Endodermal cell (in vitro differentiated cells): ENCODE measurements at regions not wholly inside any gene's neighbourhood (a gene's known extent, or its start where the extent isn't known, plus 50 kb on each side); places are given as distances from the start of the nearest gene placed in this dataset.

Source experiments
- DNase-seq: peaks from one replicate; pipeline ENCODE4 v3.0.0-alpha.2; 2017
- H3K27ac ChIP-seq: 2 replicates; pipeline ENCODE4 v1.5.1; 2013; ENCODE audit warnings: mild to moderate bottlenecking, low read depth, low read length, moderate library complexity
- H3K27me3 ChIP-seq: 2 replicates; pipeline ENCODE4 v1.6.1; 2013; ENCODE audit warnings: mild to moderate bottlenecking, low read length, moderate library complexity; ENCODE audit not compliant: insufficient read depth, control insufficient read depth, poor library complexity, severe bottlenecking
- H3K36me3 ChIP-seq: 2 replicates; pipeline ENCODE4 v1.7.0; 2013; ENCODE audit warnings: mild to moderate bottlenecking, low read length, moderate library complexity; ENCODE audit not compliant: control insufficient read depth, insufficient read depth
- H3K4me1 ChIP-seq: one replicate; pipeline ENCODE4 v1.7.0; 2013; ENCODE audit warnings: low read length; ENCODE audit not compliant: control insufficient read depth, insufficient read depth
- H3K4me3 ChIP-seq: 2 replicates; pipeline ENCODE4 v1.5.1; 2013; ENCODE audit warnings: mild to moderate bottlenecking, low read length, moderate library complexity
- H3K9ac ChIP-seq: 2 replicates; pipeline ENCODE4 v1.6.1; 2013; ENCODE audit warnings: mild to moderate bottlenecking, low read length, moderate library complexity; ENCODE audit not compliant: poor library complexity, severe bottlenecking; ENCODE audit errors: extremely low read depth
- H3K9me3 ChIP-seq: 2 replicates; pipeline ENCODE4 v1.6.1; 2013; ENCODE audit warnings: mild to moderate bottlenecking, low read length, moderate library complexity; ENCODE audit not compliant: control insufficient read depth
- H3K27ac Mint-ChIP-seq: 2 replicates; pipeline ENCODE4 v1.8.0; 2020; ENCODE audit warnings: mixed read lengths
- H3K27me3 Mint-ChIP-seq: 2 replicates; pipeline ENCODE4 v1.8.0; 2021; ENCODE audit warnings: mild to moderate bottlenecking, mixed read lengths; ENCODE audit not compliant: insufficient read depth
- H3K36me3 Mint-ChIP-seq: 2 replicates; pipeline ENCODE4 v1.8.0; 2020; ENCODE audit warnings: low read depth, mixed read lengths
- H3K4me1 Mint-ChIP-seq: 2 replicates; pipeline ENCODE4 v1.8.0; 2020; ENCODE audit warnings: mixed read lengths
- H3K4me3 Mint-ChIP-seq: 2 replicates; pipeline ENCODE4 v1.8.0; 2020; ENCODE audit warnings: mild to moderate bottlenecking, moderate library complexity, mixed read lengths
- H3K9me3 Mint-ChIP-seq: 2 replicates; pipeline ENCODE4 v1.8.0; 2020; ENCODE audit warnings: mild to moderate bottlenecking, mixed read lengths
- WGBS, 2 experiments: methylation state at CpG; one replicate each; pipeline versions ENCODE4 v1.1.5 to v1.1.7; 2013; ENCODE audit warnings: missing lambda C conversion rate in 2 of 2, mixed read lengths in 1 of 2; ENCODE audit not compliant: insufficient coverage in 1 of 2, insufficient read length in 1 of 2; 5-methylcytosine and 5-hydroxymethylcytosine counted together
- TF ChIP-seq, protein P1 (sequence below): fragments of 200-600 bp; sonication (generic); conservative IDR thresholded peaks from 2 replicates; pipeline ENCODE4 v1.5.0; 2021; ENCODE audit warnings: antibody characterized with exemption, mild to moderate bottlenecking

DNA sequence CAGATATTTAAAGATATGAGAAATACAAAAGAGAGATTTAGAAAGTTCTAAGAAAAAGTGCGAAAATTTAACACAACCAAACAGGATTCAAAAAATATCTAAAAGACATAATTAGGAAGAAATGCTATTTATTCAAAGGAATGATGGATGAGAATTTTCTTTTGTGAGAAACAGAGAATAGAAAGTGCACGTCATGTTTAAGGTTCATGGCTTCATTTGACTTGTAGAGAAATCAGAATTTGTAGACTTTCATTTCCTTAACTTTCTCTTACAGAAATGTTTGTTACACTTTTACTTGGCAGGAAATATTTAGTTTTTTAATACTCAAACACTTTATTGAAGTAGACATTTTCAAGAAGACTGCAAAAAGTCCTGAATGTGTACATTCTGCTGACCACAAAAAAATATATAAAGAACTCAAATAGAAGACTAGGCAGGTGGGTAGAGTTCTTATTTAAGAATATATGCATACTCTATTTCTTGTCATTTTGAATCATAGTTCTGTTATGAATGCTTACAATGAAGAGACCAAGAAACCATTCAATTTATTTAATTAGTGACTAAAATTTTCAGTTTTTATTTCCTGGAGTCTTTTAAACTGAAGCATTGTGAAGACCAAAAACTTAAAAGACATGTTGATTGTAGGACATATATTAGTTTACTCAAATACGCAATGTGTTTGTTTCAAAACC, 710.5 kb upstream of the HS3ST5 start:
- no peaks in the 10 kb centered on the region for H3K27me3 Mint-ChIP-seq
- Histone ChIP-seq H3K9ac (no peak overlapping the region), H3K9me3 (no peaks in the 10 kb centered on the region), H3K27ac (no peak overlapping the region), H3K4me3 (no peak overlapping the region), H3K4me1 (peaks cover 3% of the 10 kb centered on the region), H3K27me3 (no peaks in the 10 kb centered on the region), H3K36me3 (no peaks in the 10 kb centered on the region)
- no peaks in the 10 kb centered on the region for H3K36me3 Mint-ChIP-seq
- 97% methylated on average over 2 of the region's 3 CpGs; no CpG with 5 or more reads in 1 of the 2 experiments for WGBS, 2 experiments
- H3K4me1 Mint-ChIP-seq = peaks cover 18% of the 10 kb centered on the region
- peaks cover 1% of the 10 kb centered on the region for H3K9me3 Mint-ChIP-seq
- TF ChIP-seq, protein P1, sequence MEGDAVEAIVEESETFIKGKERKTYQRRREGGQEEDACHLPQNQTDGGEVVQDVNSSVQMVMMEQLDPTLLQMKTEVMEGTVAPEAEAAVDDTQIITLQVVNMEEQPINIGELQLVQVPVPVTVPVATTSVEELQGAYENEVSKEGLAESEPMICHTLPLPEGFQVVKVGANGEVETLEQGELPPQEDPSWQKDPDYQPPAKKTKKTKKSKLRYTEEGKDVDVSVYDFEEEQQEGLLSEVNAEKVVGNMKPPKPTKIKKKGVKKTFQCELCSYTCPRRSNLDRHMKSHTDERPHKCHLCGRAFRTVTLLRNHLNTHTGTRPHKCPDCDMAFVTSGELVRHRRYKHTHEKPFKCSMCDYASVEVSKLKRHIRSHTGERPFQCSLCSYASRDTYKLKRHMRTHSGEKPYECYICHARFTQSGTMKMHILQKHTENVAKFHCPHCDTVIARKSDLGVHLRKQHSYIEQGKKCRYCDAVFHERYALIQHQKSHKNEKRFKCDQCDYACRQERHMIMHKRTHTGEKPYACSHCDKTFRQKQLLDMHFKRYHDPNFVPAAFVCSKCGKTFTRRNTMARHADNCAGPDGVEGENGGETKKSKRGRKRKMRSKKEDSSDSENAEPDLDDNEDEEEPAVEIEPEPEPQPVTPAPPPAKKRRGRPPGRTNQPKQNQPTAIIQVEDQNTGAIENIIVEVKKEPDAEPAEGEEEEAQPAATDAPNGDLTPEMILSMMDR = no peak
- H3K27ac Mint-ChIP-seq = no peak overlapping the region
- H3K4me3 Mint-ChIP-seq = no peak overlapping the region
- DNase-seq = no peak

DNA sequence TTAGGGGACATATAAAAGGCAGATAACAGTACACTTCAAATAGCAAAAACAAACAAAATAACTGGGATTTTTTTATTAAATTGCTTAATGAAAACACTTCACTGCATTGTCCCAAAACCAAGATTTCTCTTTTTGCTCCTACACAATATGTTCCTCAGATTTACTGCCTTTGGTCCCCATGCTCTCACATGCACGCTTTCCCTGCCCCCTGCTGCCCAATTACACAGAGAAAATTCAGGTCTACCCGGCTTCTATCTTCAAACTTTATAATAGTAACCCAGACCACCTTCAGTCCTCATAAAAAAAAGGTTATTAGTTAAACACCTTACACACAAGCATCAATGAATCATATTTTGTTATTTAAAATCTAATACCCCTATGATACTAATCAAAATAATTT, 673.8 kb upstream of the HS3ST5 start:
- Mint-ChIP-seq H3K4me1 (no peaks in the 10 kb centered on the region), H3K9me3 (peaks cover 21% of the 10 kb centered on the region), H3K27ac (no peak overlapping the region), H3K4me3 (no peak overlapping the region), H3K36me3 (peaks cover 2% of the 10 kb centered on the region), H3K27me3 (no peaks in the 10 kb centered on the region)
- WGBS, 2 experiments = 79 to 82% methylated on average over 2 of the region's 2 CpGs
- H3K27ac ChIP-seq = no peak overlapping the region
- no peak overlapping the region for H3K9ac ChIP-seq
- no peak overlapping the region for H3K4me3 ChIP-seq
- no peaks in the 10 kb centered on the region for H3K27me3 ChIP-seq
- H3K4me1 ChIP-seq = no peaks in the 10 kb centered on the region
- TF ChIP-seq, protein P1 = peak; percentile 13
- peaks cover 6% of the 10 kb centered on the region for H3K9me3 ChIP-seq
- H3K36me3 ChIP-seq = no peaks in the 10 kb centered on the region
- DNase-seq = no peak

DNA sequence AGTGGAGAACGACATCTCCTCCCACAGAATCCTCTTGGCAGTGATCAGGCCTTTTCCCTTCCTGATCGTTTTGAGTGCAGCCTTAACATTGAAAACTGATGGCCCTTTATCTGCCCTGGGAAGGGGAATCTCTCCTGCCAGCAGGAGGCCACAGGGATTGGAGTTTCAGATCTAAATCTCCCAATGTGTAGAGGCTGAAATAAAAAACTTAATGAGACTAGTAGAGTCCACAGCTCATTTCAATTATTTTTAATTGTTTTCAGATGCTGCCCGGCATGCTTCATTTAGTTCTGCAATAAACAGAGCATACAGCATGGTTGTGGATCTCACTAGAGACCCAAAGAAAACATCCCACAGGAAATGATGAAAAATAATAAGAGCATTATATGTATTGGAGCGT, 662.2 kb upstream of the HS3ST5 start:
- Histone ChIP-seq H3K27me3 (no peaks in the 10 kb centered on the region), H3K9me3 (peaks cover 22% of the 10 kb centered on the region), H3K36me3 (no peaks in the 10 kb centered on the region), H3K4me1 (no peaks in the 10 kb centered on the region), H3K27ac (no peak overlapping the region), H3K4me3 (no peak overlapping the region), H3K9ac (no peak overlapping the region)
- H3K27me3 Mint-ChIP-seq = peaks cover 1% of the 10 kb centered on the region
- DNase-seq = peak; percentile 52
- WGBS, 2 experiments = 84 to 100% methylated on average over 1 to 4 of the region's 4 CpGs
- no peak overlapping the region for H3K4me3 Mint-ChIP-seq
- no peaks in the 10 kb centered on the region for H3K36me3 Mint-ChIP-seq
- peaks cover 3% of the 10 kb centered on the region for H3K4me1 Mint-ChIP-seq
- TF ChIP-seq, protein P1 = peak; percentile 42
- H3K27ac Mint-ChIP-seq = no peak overlapping the region
- H3K9me3 Mint-ChIP-seq = peaks cover 17% of the 10 kb centered on the region
